Ovary (tissue), 7 donors: ENCODE measurements at regions not wholly inside any gene's neighbourhood (a gene's known extent, or its start where the extent isn't known, plus 50 kb on each side); places are given as distances from the start of the nearest gene placed in this dataset.

Experiments used
- DNase-seq, 5 donors: peaks; one replicate each; pipeline ENCODE4 v3.0.0-alpha.2; 2019 to 2020
- H3K27ac ChIP-seq, 2 donors: fragments of 200-600 bp; one replicate each; pipeline versions ENCODE4 v1.5.1 to v1.8.0; 2019 to 2022
- H3K27me3 ChIP-seq: fragments of 200-600 bp; one replicate; pipeline ENCODE4 v1.8.0; 2022
- H3K36me3 ChIP-seq: fragments of 200-600 bp; sonication (generic); one replicate; pipeline ENCODE4 v1.5.1; 2019
- H3K4me1 ChIP-seq: one replicate; pipeline ENCODE4 v1.8.1; 2013; ENCODE audit warnings: mild to moderate bottlenecking, moderate library complexity; ENCODE audit not compliant: insufficient read depth
- H3K4me3 ChIP-seq: fragments of 200-600 bp; sonication (generic); one replicate; pipeline ENCODE4 v1.5.1; 2017
- H3K9me3 ChIP-seq, 2 donors: fragments of 200-600 bp in 1 of 2; sonication (generic) in 1 of 2; one replicate each; pipeline versions ENCODE4 v1.5.1 to v1.8.1; 2013 to 2019; ENCODE audit warnings: mild to moderate bottlenecking in 1 of 2, moderate library complexity in 1 of 2
- CTCF ChIP-seq, 3 donors: fragments of 450-650 bp in 2 of 3; fragments of 200-600 bp in 1 of 3; IDR thresholded peaks; one replicate each; pipeline versions ENCODE4 v1.5.1 to v1.8.0; 2016 to 2022; ENCODE audit warnings: antibody characterized with exemption in 3 of 3, mild to moderate bottlenecking in 1 of 3
- EP300 ChIP-seq: sonication (generic); formaldehyde crosslinking; IDR thresholded peaks from one replicate; pipeline ENCODE4 v1.6.1; 2017; ENCODE audit warnings: antibody characterized with exemption
- POLR2A ChIP-seq: fragments of 450-650 bp; IDR thresholded peaks from one replicate; pipeline ENCODE4 v1.6.1; 2017; ENCODE audit warnings: antibody characterized with exemption, mild to moderate bottlenecking, moderate library complexity
- WGBS, 3 donors: extraction: QIAGEN DNeasy Blood & Tissue Kit in 1 of 3; methylation state at CpG; one replicate each; pipeline versions ENCODE4 v1.1.5 to v1.1.7; 2013 to 2017; 5-methylcytosine and 5-hydroxymethylcytosine counted together
- intact Hi-C, 4 donors: fragments of 100-400 bp; cut with DNase I; formaldehyde crosslinking; loops; one replicate each; pipeline versions ENCODE4 v1.11.0 to v1.15.1; 2022 to 2023
- donor health status: DM: no; HTN: no; CAD: no; lungs with moderate emphysema.
- donor health status: DM: no; HTN: no; CAD: no.
- donor health status: Bipolar disorder and iron deficiency.
- donor health status: DM: no; HTN: no; CAD: no.
- donor health status: DM: yes; HTN: yes; CAD: no.

- intact Hi-C loops: no loop called here
- 9 to 21% (median 15%) methylated on average over 3 of the region's 3 CpGs for WGBS, 3 donors
- Histone ChIP-seq H3K4me3 (no peak overlapping the region), H3K9me3 (no peaks in the 10 kb centered on the region), H3K27ac (no peak overlapping the region), H3K27me3 (no peaks in the 10 kb centered on the region), H3K4me1 (no peaks in the 10 kb centered on the region), H3K36me3 (no peaks in the 10 kb centered on the region)
- TF ChIP-seq CTCF (IDR thresholded peaks at IDR 0.05) (no peak), POLR2A (no peak), EP300 (no peak)
- DNase-seq: no peak
Measured at GRCh38 chr11:127218275-127218608, 217.7 kb upstream of the KIRREL3 start.

- intact Hi-C loops: no loop called here
- H3K4me1 ChIP-seq: no peaks in the 10 kb centered on the region
- no peaks in the 10 kb centered on the region for H3K9me3 ChIP-seq
- H3K27ac ChIP-seq: no peak overlapping the region
- no peak for TF ChIP-seq POLR2A
- TF ChIP-seq EP300: no peak
- no peak for TF ChIP-seq CTCF (IDR thresholded peaks at IDR 0.05)
- H3K4me3 ChIP-seq: no peak overlapping the region
- no peaks in the 10 kb centered on the region for H3K36me3 ChIP-seq
- 74 to 85% (median 80%) methylated on average over 7 of the region's 7 CpGs for WGBS, 3 donors
- no peak for DNase-seq
- H3K27me3 ChIP-seq: no peaks in the 10 kb centered on the region
Measured at GRCh38 chr11:127217452-127218274, 217.1 kb upstream of the KIRREL3 start.

DNA sequence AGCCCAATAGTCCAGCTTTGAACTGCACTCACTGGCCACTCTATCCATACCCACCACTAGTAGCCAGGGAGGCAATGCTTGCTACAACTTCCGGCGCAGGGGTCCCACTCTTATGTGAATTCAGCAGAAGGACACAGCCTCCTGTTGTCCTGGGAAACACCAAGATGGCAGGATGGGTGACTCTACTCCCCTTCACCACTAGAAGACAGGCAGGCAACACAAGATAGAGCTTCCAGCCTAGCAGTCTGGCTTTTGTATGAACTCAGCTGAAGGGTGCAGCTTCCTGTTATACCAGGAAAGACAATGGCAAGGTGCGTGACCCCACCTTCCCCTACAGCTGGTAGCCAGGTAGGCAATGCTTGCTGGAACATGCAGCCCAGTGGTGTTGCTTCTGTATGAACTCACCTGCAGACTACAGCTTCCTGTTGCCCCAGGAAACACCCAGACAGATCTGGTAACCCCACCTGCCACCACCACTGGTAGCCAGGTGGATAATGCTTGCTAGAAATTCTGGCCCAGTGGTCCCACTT lies 205.2 kb upstream of the KIRREL3 start:
- Histone ChIP-seq H3K4me1 (no peaks in the 10 kb centered on the region), H3K9me3 (no peaks in the 10 kb centered on the region), H3K36me3 (no peaks in the 10 kb centered on the region), H3K27ac (no peak overlapping the region), H3K27me3 (no peaks in the 10 kb centered on the region), H3K4me3 (no peak overlapping the region)
- no peak for DNase-seq
- 91 to 94% (median 94%) methylated on average over 3 of the region's 3 CpGs for WGBS, 3 donors
- TF ChIP-seq EP300: no peak
- no peak for TF ChIP-seq CTCF (IDR thresholded peaks at IDR 0.05)
- intact Hi-C loops: no loop called here

GRCh38 chr11:127203490-127203889 lies 202.9 kb upstream of the KIRREL3 start:
- no peak overlapping the region for H3K27ac ChIP-seq
- no peaks in the 10 kb centered on the region for H3K4me1 ChIP-seq
- no peaks in the 10 kb centered on the region for H3K27me3 ChIP-seq
- DNase-seq: no peak
- H3K36me3 ChIP-seq: no peaks in the 10 kb centered on the region
- no peak overlapping the region for H3K4me3 ChIP-seq
- TF ChIP-seq POLR2A: no peak
- no peak for TF ChIP-seq EP300
- no peak for TF ChIP-seq CTCF (IDR thresholded peaks at IDR 0.05)
- intact Hi-C loops: no loop called here
- H3K9me3 ChIP-seq: no peaks in the 10 kb centered on the region
- WGBS, 3 donors: 22 to 61% (median 28%) methylated on average over 3 of the region's 3 CpGs
